HL-60 (cell line): ENCODE measurements at regions not wholly inside any gene's neighbourhood (a gene's known extent, or its start where the extent isn't known, plus 50 kb on each side); places are given as distances from the start of the nearest gene placed in this dataset.

Source experiments
- DNase-seq, 2 experiments: peaks; one replicate each; pipeline ENCODE4 v3.0.0-alpha.2; 2010 to 2020; ENCODE audit warnings: low read depth in 1 of 2, low spot score in 1 of 2
- H3K27ac ChIP-seq: fragments of 250-450 bp; sonication (Bioruptor Pico); replicated peaks from 2 replicates; pipeline ENCODE4 v1.5.1; 2020; ENCODE audit warnings: mild to moderate bottlenecking, moderate library complexity
- H3K27me3 ChIP-seq: fragments of 250-450 bp; sonication (Bioruptor Pico); 2 replicates; pipeline ENCODE4 v1.5.1; 2021; ENCODE audit warnings: mild to moderate bottlenecking, moderate library complexity; ENCODE audit not compliant: insufficient read depth, poor library complexity, severe bottlenecking
- H3K4me3 ChIP-seq: replicated peaks from 2 replicates; pipeline ENCODE4 v1.5.1; 2011; ENCODE audit warnings: mild to moderate bottlenecking, control low read depth, low read length; ENCODE audit not compliant: insufficient read depth
- CTCF ChIP-seq: IDR thresholded peaks from one replicate; pipeline ENCODE4 v1.5.1; 2011; ENCODE audit warnings: low read length, control low read depth, inconsistent platforms; ENCODE audit not compliant: insufficient read depth
- GABPA ChIP-seq: IDR thresholded peaks from 2 replicates; pipeline ENCODE4 v1.6.1; 2012; ENCODE audit warnings: low read depth
- POLR2AphosphoS5 ChIP-seq: IDR thresholded peaks from 2 replicates; pipeline ENCODE4 v1.6.1; 2012; ENCODE audit warnings: low read depth
- REST ChIP-seq: IDR thresholded peaks from 2 replicates; pipeline ENCODE4 v1.6.1; 2012; ENCODE audit warnings: low read depth; ENCODE audit not compliant: insufficient replicate concordance
- SPI1 ChIP-seq: IDR thresholded peaks from 2 replicates; pipeline ENCODE4 v1.6.1; 2012; ENCODE audit warnings: low read depth, mild to moderate bottlenecking, borderline replicate concordance

GRCh38 chr2:237016121-237016915 is 69.4 kb upstream of the COPS8 start:
- TF ChIP-seq REST (no peak), CTCF (no peak), SPI1 (no peak), POLR2AphosphoS5 (no peak), GABPA (no peak)
- no peak overlapping the region for H3K27ac ChIP-seq
- DNase-seq: no peak
- no peak overlapping the region for H3K4me3 ChIP-seq
- peaks cover 3% of the 10 kb centered on the region for H3K27me3 ChIP-seq

DNA sequence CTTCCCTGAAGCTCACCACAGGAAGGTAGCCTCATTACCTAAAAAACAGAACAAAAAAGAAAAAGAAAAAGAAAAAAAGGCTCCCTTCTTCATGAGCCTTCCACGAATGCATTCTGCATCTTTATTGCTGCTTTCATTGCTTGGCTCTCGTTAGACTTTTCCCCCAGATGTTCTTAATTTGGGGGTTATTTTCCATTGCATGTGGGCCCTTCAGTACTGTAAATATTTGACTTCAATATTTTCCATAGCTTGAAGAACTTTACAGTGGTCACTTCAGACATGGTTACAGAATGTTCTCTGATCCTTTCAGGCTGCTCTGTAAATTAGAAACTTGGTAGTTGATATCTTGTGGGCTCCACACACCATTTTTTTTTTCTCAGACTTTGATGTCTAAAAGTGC is 65.6 kb upstream of the COPS8 start:
- Histone ChIP-seq H3K27me3 (peaks cover 3% of the 10 kb centered on the region), H3K4me3 (no peak overlapping the region), H3K27ac (no peak overlapping the region)
- TF ChIP-seq CTCF: no peak
- DNase-seq: no peak

- no peak for TF ChIP-seq POLR2AphosphoS5
- no peak for TF ChIP-seq SPI1
- TF ChIP-seq CTCF: no peak
- no peak for TF ChIP-seq GABPA
- no peak for TF ChIP-seq REST
- no peak overlapping the region for H3K27ac ChIP-seq
- no peak for DNase-seq
- no peak overlapping the region for H3K4me3 ChIP-seq
- peaks cover 2% of the 10 kb centered on the region for H3K27me3 ChIP-seq
Measured at GRCh38 chr2:237022533-237022932, 63.2 kb upstream of the COPS8 start.

DNA sequence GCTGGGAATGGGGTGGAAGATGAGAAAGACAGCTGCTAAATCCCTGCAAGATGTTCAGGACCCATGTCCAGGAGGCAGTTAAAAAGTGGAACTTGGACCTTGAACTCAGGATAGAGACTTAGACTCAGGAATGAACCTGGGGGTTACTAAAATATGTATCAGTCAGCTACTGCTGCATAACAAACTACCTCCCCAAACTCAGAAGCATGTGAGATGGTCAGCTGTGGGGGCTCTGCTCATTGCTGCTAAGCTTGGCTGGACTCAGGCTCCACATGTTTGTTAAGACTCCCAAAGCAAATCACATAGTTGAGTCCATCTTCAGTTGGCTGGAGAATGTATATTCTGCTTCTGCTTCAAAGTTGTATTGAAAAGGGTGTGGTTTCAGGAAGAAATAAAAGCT is 61.4 kb upstream of the COPS8 start:
- TF ChIP-seq GABPA (no peak), POLR2AphosphoS5 (no peak), REST (no peak), CTCF (no peak), SPI1 (no peak)
- Histone ChIP-seq H3K27ac (no peak overlapping the region), H3K27me3 (no peaks in the 10 kb centered on the region), H3K4me3 (no peak overlapping the region)
- DNase-seq: no peak
